ENCODE measurements at regions not wholly inside any gene's neighbourhood (a gene's known extent, or its start where the extent isn't known, plus 50 kb on each side); places are given as distances from the start of the nearest gene placed in this dataset.

GRCh38 chr2:200749631-200750322 lies 61.9 kb upstream of the BZW1 start:
- no peak overlapping the region for H3K4me3 ChIP-seq (replicated peaks in 1 of 3; ENCODE audit: insufficient read depth in 1 of 3, low read depth in 1 of 3, low read length in 3 of 3)
- H2AFZ ChIP-seq (ENCODE audit: low read depth, low read length), result no peak overlapping the region
- H3K27ac ChIP-seq (ENCODE audit: insufficient read depth, low read depth, low read length), result no peak overlapping the region
- no peaks in the 10 kb centered on the region for H3K9me3 ChIP-seq (replicated peaks; ENCODE audit: control insufficient read depth, insufficient read depth, low read length)
- no peak for DNase-seq (ENCODE audit: low read depth, low spot score)
- H3K9ac ChIP-seq (replicated peaks; ENCODE audit: extremely low read depth, insufficient read depth, low read length), result no peak overlapping the region
- H3K27me3 ChIP-seq (ENCODE audit: control insufficient read depth in 2 of 2, insufficient read depth in 2 of 2, low read length in 2 of 2), result no peaks in the 10 kb centered on the region
- intact Hi-C loops (cut with micrococcal nuclease) (no loop called here), dilution Hi-C loops (cut with MboI; ENCODE audit: extremely low pct_ligation_motif_present, low sequenced_read_pairs) (no loop called here)
- peaks cover 13% of the 10 kb centered on the region for H3K4me1 ChIP-seq (ENCODE audit: control insufficient read depth, extremely low read depth, insufficient read depth, low read length)
- H3K36me3 ChIP-seq (ENCODE audit: control insufficient read depth in 2 of 2, extremely low read depth in 1 of 2, insufficient read depth in 2 of 2, low read length in 2 of 2), result no peaks in the 10 kb centered on the region
- FAIRE-seq, result no peak
- TF ChIP-seq EZH2 (IDR thresholded peaks at IDR 0.05; ENCODE audit: borderline replicate concordance, low read depth, low read length, severe bottlenecking) (no peak), FOS (IDR thresholded peaks at IDR 0.05; ENCODE audit: borderline replicate concordance, insufficient read depth, low read length) (no peak), JUN (IDR thresholded peaks at IDR 0.05; ENCODE audit: borderline replicate concordance, insufficient read depth, insufficient read length, low read depth) (no peak)
- no peaks in the 10 kb centered on the region for H4K20me1 ChIP-seq (replicated peaks; ENCODE audit: control insufficient read depth, extremely low read depth, insufficient read depth, low read length)
- POLR2A ChIA-PET, result no interaction called here
- no peaks in the 10 kb centered on the region for H3K79me2 ChIP-seq (ENCODE audit: control insufficient read depth, insufficient read depth, low read length)
- H3K9me1 ChIP-seq (replicated peaks; ENCODE audit: control insufficient read depth, extremely low read depth, insufficient read depth, low read length), result no peaks in the 10 kb centered on the region
- no TSS peak for BruUV-seq (replicated peaks)
- CTCF ChIA-PET, result interaction anchor here (1.0 to 3.5 kb wide), 4 partner anchors 12 to 15 kb away, joined by 3 to 13 read pairs (median 7); no protein-coding TSS in a partner anchor
- no peak overlapping the region for H3K4me2 ChIP-seq (ENCODE audit: insufficient read depth, low read length)

DNA sequence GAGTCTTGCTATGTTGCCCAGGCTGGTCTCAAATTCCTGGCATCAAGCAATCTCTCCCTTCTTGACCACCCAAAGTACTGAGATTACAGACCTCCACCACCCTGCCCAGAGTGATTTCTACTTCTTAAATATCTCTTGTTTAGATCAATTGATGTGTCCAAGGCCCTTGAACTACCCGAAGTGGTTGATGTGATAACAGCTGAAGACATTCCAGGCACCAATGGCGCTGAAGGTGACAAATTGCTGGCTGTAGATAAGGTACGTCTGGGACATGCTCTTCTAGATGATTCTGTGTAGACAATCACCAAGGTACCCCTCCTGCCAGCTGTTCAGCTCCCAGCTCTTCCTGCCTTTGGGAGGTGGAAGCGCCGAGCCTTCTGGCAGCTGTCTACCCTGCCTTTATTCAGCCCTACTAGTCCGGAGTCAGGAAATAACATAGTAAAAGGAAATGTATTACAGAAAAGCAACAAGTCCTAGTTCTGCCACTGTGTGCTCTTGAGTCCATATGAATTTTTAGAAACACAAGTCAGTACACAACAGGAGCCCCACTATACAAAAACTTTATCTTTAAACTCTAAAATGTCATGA lies 61.3 kb upstream of the BZW1 start:
- H4K20me1 ChIP-seq (replicated peaks; ENCODE audit: control insufficient read depth, extremely low read depth, insufficient read depth, low read length), result no peaks in the 10 kb centered on the region
- H3K4me1 ChIP-seq (ENCODE audit: control insufficient read depth, extremely low read depth, insufficient read depth, low read length), result peaks cover 17% of the 10 kb centered on the region
- H2AFZ ChIP-seq (ENCODE audit: low read depth, low read length), result no peak overlapping the region
- no peak for FAIRE-seq
- BruUV-seq (replicated peaks), result no TSS peak
- H3K9me3 ChIP-seq (replicated peaks; ENCODE audit: control insufficient read depth, insufficient read depth, low read length), result no peaks in the 10 kb centered on the region
- no peak for TF ChIP-seq JUN (IDR thresholded peaks at IDR 0.05; ENCODE audit: borderline replicate concordance, insufficient read depth, insufficient read length, low read depth)
- no peak for TF ChIP-seq MAX (IDR thresholded peaks at IDR 0.05; ENCODE audit: insufficient read depth, insufficient read length)
- TF ChIP-seq MYC (IDR thresholded peaks at IDR 0.05; ENCODE audit: low read depth, low read length), result no peak
- TF ChIP-seq POLR2A (IDR thresholded peaks at IDR 0.05; ENCODE audit: low read depth, low read length), result no peak
- no peaks in the 10 kb centered on the region for H3K36me3 ChIP-seq (ENCODE audit: control insufficient read depth in 2 of 2, extremely low read depth in 1 of 2, insufficient read depth in 2 of 2, low read length in 2 of 2)
- POLR2A ChIA-PET, result no interaction called here
- no peaks in the 10 kb centered on the region for H3K79me2 ChIP-seq (ENCODE audit: control insufficient read depth, insufficient read depth, low read length)
- CTCF ChIA-PET, result interaction anchor here (1.3 to 3.5 kb wide), 3 partner anchors 11 to 15 kb away, joined by 3 to 13 read pairs (median 11); no protein-coding TSS in a partner anchor
- H3K27ac ChIP-seq (ENCODE audit: insufficient read depth, low read depth, low read length), result no peak overlapping the region
- intact Hi-C loops (cut with micrococcal nuclease) (no loop called here), dilution Hi-C loops (cut with MboI; ENCODE audit: extremely low pct_ligation_motif_present, low sequenced_read_pairs) (no loop called here)
- no peaks in the 10 kb centered on the region for H3K9me1 ChIP-seq (replicated peaks; ENCODE audit: control insufficient read depth, extremely low read depth, insufficient read depth, low read length)
- no peak overlapping the region for H3K9ac ChIP-seq (replicated peaks; ENCODE audit: extremely low read depth, insufficient read depth, low read length)
- DNase-seq (ENCODE audit: low read depth, low spot score), result peak; percentile 59
- no peak overlapping the region for H3K4me2 ChIP-seq (ENCODE audit: insufficient read depth, low read length)
- no peaks in the 10 kb centered on the region for H3K27me3 ChIP-seq (ENCODE audit: control insufficient read depth in 2 of 2, insufficient read depth in 2 of 2, low read length in 2 of 2)
- no peak overlapping the region for H3K4me3 ChIP-seq (replicated peaks in 1 of 3; ENCODE audit: insufficient read depth in 1 of 3, low read depth in 1 of 3, low read length in 3 of 3)

Measured in endothelial cell of umbilical vein (primary cell).